ENCODE measurements at regions not wholly inside any gene's neighbourhood (a gene's known extent, or its start where the extent isn't known, plus 50 kb on each side); places are given as distances from the start of the nearest gene placed in this dataset.

DNA sequence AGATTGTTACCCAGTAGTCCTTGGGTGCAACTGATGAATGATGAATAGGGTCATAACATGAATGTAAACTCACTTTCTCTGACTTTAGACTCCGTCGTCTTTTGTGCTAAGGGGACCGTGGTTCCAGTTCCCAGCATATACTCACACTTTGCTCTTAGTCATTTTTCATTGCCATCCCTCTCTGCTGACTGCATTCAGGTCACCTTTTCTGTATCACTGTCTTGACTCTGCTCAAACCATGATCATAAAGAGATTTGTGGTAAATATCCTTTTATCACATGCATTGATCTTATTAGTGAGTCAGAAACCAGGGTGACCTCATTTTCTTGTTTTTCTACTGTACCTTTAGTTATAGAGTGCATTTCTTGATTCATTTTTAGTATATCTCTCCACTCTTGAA lies 141.1 kb upstream of the AGR3 start:
- Histone ChIP-seq H3K9ac (ENCODE audit: low read length) (no peak overlapping the region), H3K27me3 (ENCODE audit: insufficient read depth, low read depth, low read length) (no peaks in the 10 kb centered on the region), H3K4me3 (ENCODE audit: low read length) (no peak overlapping the region), H3K4me2 (ENCODE audit: low read length) (no peak overlapping the region), H2AFZ (ENCODE audit: low read depth, low read length) (no peak overlapping the region), H3K27ac (ENCODE audit: low read length) (no peak overlapping the region), H3F3A (ENCODE audit: insufficient read depth, low read length, poor library complexity, severe bottlenecking) (no peaks in the 10 kb centered on the region), H3K79me2 (replicated peaks; ENCODE audit: insufficient read depth, low read length) (no peaks in the 10 kb centered on the region), H3K36me3 (ENCODE audit: insufficient read depth, low read length) (no peaks in the 10 kb centered on the region), H3K9me3 (ENCODE audit: low read length) (no peaks in the 10 kb centered on the region), H4K20me1 (ENCODE audit: insufficient read depth) (no peaks in the 10 kb centered on the region), H3K9me2 (ENCODE audit: insufficient read depth, low read length) (no peaks in the 10 kb centered on the region)
- no peak for TF ChIP-seq SMC3 (conservative IDR thresholded peaks at IDR 0.05; ENCODE audit: poor library complexity)

DNA sequence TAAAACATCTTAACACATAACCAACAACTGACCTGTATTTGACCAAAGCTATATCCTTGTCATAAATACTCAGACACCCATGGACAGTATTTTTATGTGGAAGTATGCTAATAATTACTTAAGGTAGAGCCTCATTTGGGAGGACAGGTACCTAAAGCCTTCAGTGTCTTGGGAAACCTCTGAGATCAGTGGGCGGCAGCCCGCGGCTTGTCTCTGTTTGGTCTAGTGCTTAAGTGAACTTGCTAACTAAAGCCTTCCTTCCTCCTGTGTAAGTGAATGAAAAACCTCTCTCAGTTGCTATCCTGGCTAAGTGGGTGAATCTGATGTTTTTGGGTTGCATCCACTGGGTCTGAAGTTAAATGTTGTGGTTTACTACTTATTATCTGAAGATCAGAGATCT lies 144.5 kb upstream of the AGR3 start:
- Histone ChIP-seq H3K36me3 (ENCODE audit: insufficient read depth, low read length) (no peaks in the 10 kb centered on the region), H3F3A (ENCODE audit: insufficient read depth, low read length, poor library complexity, severe bottlenecking) (no peaks in the 10 kb centered on the region), H3K4me3 (ENCODE audit: low read length) (no peak overlapping the region), H2AFZ (ENCODE audit: low read depth, low read length) (no peak overlapping the region), H3K4me2 (ENCODE audit: low read length) (no peak overlapping the region), H4K20me1 (ENCODE audit: insufficient read depth) (no peaks in the 10 kb centered on the region), H3K79me2 (replicated peaks; ENCODE audit: insufficient read depth, low read length) (no peaks in the 10 kb centered on the region), H3K27me3 (ENCODE audit: insufficient read depth, low read depth, low read length) (no peaks in the 10 kb centered on the region), H3K9me3 (ENCODE audit: low read length) (no peaks in the 10 kb centered on the region), H3K9me2 (ENCODE audit: insufficient read depth, low read length) (no peaks in the 10 kb centered on the region), H3K9ac (ENCODE audit: low read length) (no peak overlapping the region), H3K27ac (ENCODE audit: low read length) (no peak overlapping the region)
- TF ChIP-seq, protein P1, sequence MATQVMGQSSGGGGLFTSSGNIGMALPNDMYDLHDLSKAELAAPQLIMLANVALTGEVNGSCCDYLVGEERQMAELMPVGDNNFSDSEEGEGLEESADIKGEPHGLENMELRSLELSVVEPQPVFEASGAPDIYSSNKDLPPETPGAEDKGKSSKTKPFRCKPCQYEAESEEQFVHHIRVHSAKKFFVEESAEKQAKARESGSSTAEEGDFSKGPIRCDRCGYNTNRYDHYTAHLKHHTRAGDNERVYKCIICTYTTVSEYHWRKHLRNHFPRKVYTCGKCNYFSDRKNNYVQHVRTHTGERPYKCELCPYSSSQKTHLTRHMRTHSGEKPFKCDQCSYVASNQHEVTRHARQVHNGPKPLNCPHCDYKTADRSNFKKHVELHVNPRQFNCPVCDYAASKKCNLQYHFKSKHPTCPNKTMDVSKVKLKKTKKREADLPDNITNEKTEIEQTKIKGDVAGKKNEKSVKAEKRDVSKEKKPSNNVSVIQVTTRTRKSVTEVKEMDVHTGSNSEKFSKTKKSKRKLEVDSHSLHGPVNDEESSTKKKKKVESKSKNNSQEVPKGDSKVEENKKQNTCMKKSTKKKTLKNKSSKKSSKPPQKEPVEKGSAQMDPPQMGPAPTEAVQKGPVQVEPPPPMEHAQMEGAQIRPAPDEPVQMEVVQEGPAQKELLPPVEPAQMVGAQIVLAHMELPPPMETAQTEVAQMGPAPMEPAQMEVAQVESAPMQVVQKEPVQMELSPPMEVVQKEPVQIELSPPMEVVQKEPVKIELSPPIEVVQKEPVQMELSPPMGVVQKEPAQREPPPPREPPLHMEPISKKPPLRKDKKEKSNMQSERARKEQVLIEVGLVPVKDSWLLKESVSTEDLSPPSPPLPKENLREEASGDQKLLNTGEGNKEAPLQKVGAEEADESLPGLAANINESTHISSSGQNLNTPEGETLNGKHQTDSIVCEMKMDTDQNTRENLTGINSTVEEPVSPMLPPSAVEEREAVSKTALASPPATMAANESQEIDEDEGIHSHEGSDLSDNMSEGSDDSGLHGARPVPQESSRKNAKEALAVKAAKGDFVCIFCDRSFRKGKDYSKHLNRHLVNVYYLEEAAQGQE (IDR thresholded peaks at IDR 0.05; ENCODE audit: borderline replicate concordance), result no peak
- no peak for TF ChIP-seq MXI1 (conservative IDR thresholded peaks at IDR 0.05; ENCODE audit: poor library complexity, severe bottlenecking)
- no peak for TF ChIP-seq RAD21 (conservative IDR thresholded peaks at IDR 0.05)
- no peak for TF ChIP-seq SMC3 (conservative IDR thresholded peaks at IDR 0.05; ENCODE audit: poor library complexity)
- TF ChIP-seq POLR2AphosphoS5 (IDR thresholded peaks at IDR 0.05), result no peak
- TF ChIP-seq, protein P2, sequence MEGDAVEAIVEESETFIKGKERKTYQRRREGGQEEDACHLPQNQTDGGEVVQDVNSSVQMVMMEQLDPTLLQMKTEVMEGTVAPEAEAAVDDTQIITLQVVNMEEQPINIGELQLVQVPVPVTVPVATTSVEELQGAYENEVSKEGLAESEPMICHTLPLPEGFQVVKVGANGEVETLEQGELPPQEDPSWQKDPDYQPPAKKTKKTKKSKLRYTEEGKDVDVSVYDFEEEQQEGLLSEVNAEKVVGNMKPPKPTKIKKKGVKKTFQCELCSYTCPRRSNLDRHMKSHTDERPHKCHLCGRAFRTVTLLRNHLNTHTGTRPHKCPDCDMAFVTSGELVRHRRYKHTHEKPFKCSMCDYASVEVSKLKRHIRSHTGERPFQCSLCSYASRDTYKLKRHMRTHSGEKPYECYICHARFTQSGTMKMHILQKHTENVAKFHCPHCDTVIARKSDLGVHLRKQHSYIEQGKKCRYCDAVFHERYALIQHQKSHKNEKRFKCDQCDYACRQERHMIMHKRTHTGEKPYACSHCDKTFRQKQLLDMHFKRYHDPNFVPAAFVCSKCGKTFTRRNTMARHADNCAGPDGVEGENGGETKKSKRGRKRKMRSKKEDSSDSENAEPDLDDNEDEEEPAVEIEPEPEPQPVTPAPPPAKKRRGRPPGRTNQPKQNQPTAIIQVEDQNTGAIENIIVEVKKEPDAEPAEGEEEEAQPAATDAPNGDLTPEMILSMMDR (IDR thresholded peaks at IDR 0.05; ENCODE audit: poor library complexity, severe bottlenecking), result no peak
- TF ChIP-seq TAF1 (IDR thresholded peaks at IDR 0.05; ENCODE audit: low read depth), result no peak
- TF ChIP-seq EZH2 (IDR thresholded peaks at IDR 0.05; ENCODE audit: borderline replicate concordance, insufficient read depth, low read length, poor library complexity, severe bottlenecking), result no peak
- no peak for TF ChIP-seq EP300 (conservative IDR thresholded peaks at IDR 0.05; ENCODE audit: poor library complexity, severe bottlenecking)

Data from neural cell (in vitro differentiated cells).